ENCODE measurements at regions not wholly inside any gene's neighbourhood (a gene's known extent, or its start where the extent isn't known, plus 50 kb on each side); places are given as distances from the start of the nearest gene placed in this dataset.

DNA sequence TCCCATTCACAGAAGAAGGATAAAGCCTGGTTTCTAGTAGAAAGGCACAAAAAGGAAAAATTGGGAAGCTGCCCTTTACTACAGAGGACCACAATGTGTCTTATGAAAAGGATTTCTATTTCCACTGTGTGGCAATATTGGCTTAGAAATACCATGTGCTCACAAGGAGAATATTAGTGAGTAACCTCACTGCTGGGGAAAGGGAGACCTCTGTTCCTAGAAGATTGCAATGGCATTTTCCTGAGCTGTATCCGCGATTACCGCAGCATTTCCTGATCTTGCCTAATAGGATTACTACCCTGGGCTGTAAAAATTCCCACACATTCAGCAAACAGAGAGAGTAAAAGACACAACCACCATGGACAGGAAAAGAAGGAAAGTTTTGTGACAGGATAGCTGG, 308.8 kb upstream of the TECRL start:
- H3K27ac ChIP-seq (ENCODE audit: poor library complexity, severe bottlenecking), result no peak overlapping the region
- ATAC-seq (ENCODE audit: low read depth), result no peak
- TF ChIP-seq CTCF (IDR thresholded peaks at IDR 0.05; ENCODE audit: poor library complexity, severe bottlenecking), result no peak
- no peaks in the 10 kb centered on the region for H3K36me3 ChIP-seq (ENCODE audit: low read depth)
- no peak overlapping the region for H3K4me3 ChIP-seq (ENCODE audit: severe bottlenecking)
- no peaks in the 10 kb centered on the region for H3K9me3 ChIP-seq (ENCODE audit: severe bottlenecking)
- H3K27me3 ChIP-seq (ENCODE audit: insufficient read depth, poor library complexity, severe bottlenecking), result no peaks in the 10 kb centered on the region
- no peak for DNase-seq (ENCODE audit: low spot score)
- no peaks in the 10 kb centered on the region for H3K4me1 ChIP-seq (ENCODE audit: insufficient read depth, poor library complexity, severe bottlenecking)

GRCh38 chr4:64715741-64716140, 306.5 kb upstream of the TECRL start:
- H3K36me3 ChIP-seq (ENCODE audit: low read depth), result no peaks in the 10 kb centered on the region

DNA sequence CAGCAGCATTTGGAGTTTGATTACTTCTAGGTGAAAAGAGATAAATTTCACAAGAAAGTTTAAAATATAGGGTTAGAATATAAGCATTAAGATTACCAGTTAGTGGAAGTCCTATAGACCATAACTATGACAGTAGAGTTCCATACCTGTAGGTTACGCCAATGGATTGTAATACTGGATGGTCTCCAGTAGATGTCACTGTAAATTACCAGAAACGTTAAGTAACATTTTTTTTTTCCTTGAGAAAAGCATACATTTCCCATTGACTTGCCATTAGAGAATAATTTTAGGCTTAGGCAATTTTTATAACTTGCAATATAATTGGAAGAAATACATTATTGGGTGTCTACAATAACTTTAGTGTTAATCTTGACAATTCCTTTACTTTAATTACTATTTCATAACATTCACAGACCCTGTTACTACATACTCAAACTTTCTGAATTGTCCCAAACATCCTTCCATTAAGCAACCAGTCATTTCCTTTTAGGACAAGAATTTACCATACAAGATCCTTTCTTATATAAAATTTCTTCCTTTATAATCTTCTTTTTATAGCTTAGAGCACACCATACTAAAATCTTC, 304.1 kb upstream of the TECRL start:
- ATAC-seq (ENCODE audit: low read depth) (peak; percentile 48; the same call in 2 of the 3 replicates), DNase-seq (ENCODE audit: low spot score) (no peak)
- no peaks in the 10 kb centered on the region for H3K4me1 ChIP-seq (ENCODE audit: insufficient read depth, poor library complexity, severe bottlenecking)
- no peaks in the 10 kb centered on the region for H3K9me3 ChIP-seq (ENCODE audit: severe bottlenecking)
- no peak overlapping the region for H3K27ac ChIP-seq (ENCODE audit: poor library complexity, severe bottlenecking)
- H3K27me3 ChIP-seq (ENCODE audit: insufficient read depth, poor library complexity, severe bottlenecking), result no peaks in the 10 kb centered on the region
- no peaks in the 10 kb centered on the region for H3K36me3 ChIP-seq (ENCODE audit: low read depth)
- H3K4me3 ChIP-seq (ENCODE audit: severe bottlenecking), result no peak overlapping the region
- peak; percentile 81 for TF ChIP-seq CTCF (IDR thresholded peaks at IDR 0.05; ENCODE audit: poor library complexity, severe bottlenecking)

More at GRCh38 chr4:64715741-64716140, 306.5 kb upstream of the TECRL start:
- no peak for TF ChIP-seq CTCF (IDR thresholded peaks at IDR 0.05; ENCODE audit: poor library complexity, severe bottlenecking)
- Histone ChIP-seq H3K27me3 (ENCODE audit: insufficient read depth, poor library complexity, severe bottlenecking) (no peaks in the 10 kb centered on the region), H3K9me3 (ENCODE audit: severe bottlenecking) (no peaks in the 10 kb centered on the region), H3K4me1 (ENCODE audit: insufficient read depth, poor library complexity, severe bottlenecking) (no peaks in the 10 kb centered on the region), H3K27ac (ENCODE audit: poor library complexity, severe bottlenecking) (no peak overlapping the region), H3K4me3 (ENCODE audit: severe bottlenecking) (no peak overlapping the region)
- DNase-seq (ENCODE audit: low spot score), result no peak
- no peak for ATAC-seq (ENCODE audit: low read depth)

- DNase-seq (ENCODE audit: low spot score) (no peak), ATAC-seq (ENCODE audit: low read depth) (no peak)
- no peak for TF ChIP-seq CTCF (IDR thresholded peaks at IDR 0.05; ENCODE audit: poor library complexity, severe bottlenecking)
- Histone ChIP-seq H3K36me3 (ENCODE audit: low read depth) (no peaks in the 10 kb centered on the region), H3K4me3 (ENCODE audit: severe bottlenecking) (no peak overlapping the region), H3K4me1 (ENCODE audit: insufficient read depth, poor library complexity, severe bottlenecking) (no peaks in the 10 kb centered on the region), H3K27ac (ENCODE audit: poor library complexity, severe bottlenecking) (no peak overlapping the region), H3K27me3 (ENCODE audit: insufficient read depth, poor library complexity, severe bottlenecking) (no peaks in the 10 kb centered on the region), H3K9me3 (ENCODE audit: severe bottlenecking) (no peaks in the 10 kb centered on the region)
Measured at GRCh38 chr4:64712590-64712989, 303.3 kb upstream of the TECRL start.

DNA sequence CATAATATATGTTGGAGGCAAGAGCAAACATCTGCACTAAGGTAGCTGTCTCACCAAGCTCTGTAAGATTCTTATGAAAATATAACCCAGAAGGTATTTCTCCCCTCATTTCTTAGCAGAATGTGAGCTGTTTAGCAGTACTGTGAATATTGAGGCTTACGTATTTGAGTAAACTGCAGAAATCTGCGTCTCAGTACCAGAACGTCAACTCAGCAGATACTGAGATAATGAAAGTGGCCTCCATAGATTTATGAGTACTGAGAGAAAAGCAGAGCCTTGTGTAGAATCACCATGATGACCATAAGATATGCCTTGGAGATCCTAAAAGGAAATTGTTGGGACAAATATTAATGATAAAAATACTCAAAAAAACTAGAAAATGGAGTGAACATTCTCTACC, 296.7 kb upstream of the TECRL start:
- H3K27me3 ChIP-seq (ENCODE audit: insufficient read depth, poor library complexity, severe bottlenecking), result no peaks in the 10 kb centered on the region
- no peak for DNase-seq (ENCODE audit: low spot score)
- no peak for ATAC-seq (ENCODE audit: low read depth)
- H3K9me3 ChIP-seq (ENCODE audit: severe bottlenecking), result no peaks in the 10 kb centered on the region
- H3K36me3 ChIP-seq (ENCODE audit: low read depth), result no peaks in the 10 kb centered on the region
- H3K4me3 ChIP-seq (ENCODE audit: severe bottlenecking), result no peak overlapping the region
- no peaks in the 10 kb centered on the region for H3K4me1 ChIP-seq (ENCODE audit: insufficient read depth, poor library complexity, severe bottlenecking)
- no peak overlapping the region for H3K27ac ChIP-seq (ENCODE audit: poor library complexity, severe bottlenecking)
- no peak for TF ChIP-seq CTCF (IDR thresholded peaks at IDR 0.05; ENCODE audit: poor library complexity, severe bottlenecking)
